Epidermal melanocyte (primary cell): ENCODE measurements at regions not wholly inside any gene's neighbourhood (a gene's known extent, or its start where the extent isn't known, plus 50 kb on each side); places are given as distances from the start of the nearest gene placed in this dataset.
"Not testable (repeated sequence)": the region's sequence is repeated elsewhere in the genome, so short reads cannot be mapped to it uniquely, and the experiment has no call there.

Source experiments
- DNase-seq: peaks from one replicate; pipeline ENCODE4 v3.0.0; 2011; ENCODE audit warnings: low spot score; ENCODE audit not compliant: insufficient read length

GRCh38 chr7:114293289-114294012 is 121.2 kb upstream of the FOXP2 start:
- DNase-seq, result no peak

GRCh38 chr7:114279901-114280300 is 134.7 kb upstream of the FOXP2 start:
- DNase-seq, result no peak

- no peak for DNase-seq
These were observed 141.4 kb upstream of the FOXP2 start for GRCh38 chr7:114273218-114273617.

GRCh38 chr7:114269714-114270113 is 144.9 kb upstream of the FOXP2 start:
- no peak for DNase-seq

GRCh38 chr7:114267550-114267949 is 147.1 kb upstream of the FOXP2 start:
- not testable (repeated sequence) for DNase-seq

GRCh38 chr7:114264023-114264422 is 150.6 kb upstream of the FOXP2 start:
- no peak for DNase-seq

GRCh38 chr7:114263219-114263618 is 151.4 kb upstream of the FOXP2 start:
- no peak for DNase-seq

- no peak for DNase-seq
These were observed 159.2 kb upstream of the FOXP2 start for GRCh38 chr7:114255404-114255841.

- no peak for DNase-seq
These were observed 171.0 kb upstream of the FOXP2 start for GRCh38 chr7:114243646-114244045.

- DNase-seq, result no peak
These were observed 171.6 kb upstream of the FOXP2 start for GRCh38 chr7:114242992-114243507.

- DNase-seq, result no peak
These were observed 185.4 kb upstream of the FOXP2 start for GRCh38 chr7:114229246-114229645.

- DNase-seq, result no peak
These were observed 188.8 kb upstream of the FOXP2 start for GRCh38 chr7:114225784-114226183.

GRCh38 chr7:114218283-114218682 is 196.3 kb upstream of the FOXP2 start:
- no peak for DNase-seq

- DNase-seq, result no peak
These were observed 197.4 kb upstream of the FOXP2 start for GRCh38 chr7:114217026-114217806.

- no peak for DNase-seq
These were observed 200.1 kb upstream of the FOXP2 start for GRCh38 chr7:114214466-114214865.

- DNase-seq, result no peak
These were observed 201.7 kb upstream of the FOXP2 start for GRCh38 chr7:114212721-114213429.

GRCh38 chr7:114209968-114210367 is 204.6 kb upstream of the FOXP2 start:
- no peak for DNase-seq

GRCh38 chr7:114206688-114207087 is 207.9 kb upstream of the FOXP2 start:
- no peak for DNase-seq

- no peak for DNase-seq
These were observed 218.1 kb upstream of the FOXP2 start for GRCh38 chr7:114196517-114196916.

GRCh38 chr7:114190387-114190786 is 224.2 kb upstream of the FOXP2 start:
- DNase-seq, result no peak

GRCh38 chr7:114183311-114184088 is 231.1 kb upstream of the FOXP2 start:
- DNase-seq, result no peak
